GM19239 (cell line): ENCODE measurements at regions not wholly inside any gene's neighbourhood (a gene's known extent, or its start where the extent isn't known, plus 50 kb on each side); places are given as distances from the start of the nearest gene placed in this dataset.
"Not testable (repeated sequence)": the region's sequence is repeated elsewhere in the genome, so short reads cannot be mapped to it uniquely, and the experiment has no call there.

ENCODE experiments used
- DNase-seq: peaks from one replicate; pipeline ENCODE4 v3.0.0; 2011; ENCODE audit warnings: low spot score; ENCODE audit not compliant: insufficient read length
- FAIRE-seq: peaks from 2 replicates; lab custom pipeline; 2011; peaks lifted over from hg19 to GRCh38; lab: Jason Lieb, UNC

- FAIRE-seq, result no peak
- no peak for DNase-seq
Observed at GRCh38 chr1:177443003-177443402, 272.2 kb downstream of the BRINP2 start.

GRCh38 chr1:177442584-177442983 is 271.8 kb downstream of the BRINP2 start:
- DNase-seq (no peak), FAIRE-seq (no peak)

GRCh38 chr1:177441281-177441680 is 270.5 kb downstream of the BRINP2 start:
- FAIRE-seq (no peak), DNase-seq (no peak)

- FAIRE-seq, result no peak
- no peak for DNase-seq
Observed at GRCh38 chr1:177440821-177441220, 270.1 kb downstream of the BRINP2 start.

GRCh38 chr1:177439301-177439700 is 268.5 kb downstream of the BRINP2 start:
- no peak for FAIRE-seq
- DNase-seq, result no peak

- FAIRE-seq, result no peak
Observed at GRCh38 chr1:177435364-177435763, 264.6 kb downstream of the BRINP2 start.

GRCh38 chr1:177432897-177433296 is 262.1 kb downstream of the BRINP2 start:
- DNase-seq, result no peak
- no peak for FAIRE-seq

More at GRCh38 chr1:177435364-177435763, 264.6 kb downstream of the BRINP2 start:
- no peak for DNase-seq

GRCh38 chr1:177431123-177431522 is 260.4 kb downstream of the BRINP2 start:
- FAIRE-seq (no peak), DNase-seq (no peak)

GRCh38 chr1:177429234-177429633 is 258.5 kb downstream of the BRINP2 start:
- DNase-seq, result no peak
- FAIRE-seq, result no peak

GRCh38 chr1:177427811-177428210 is 257.1 kb downstream of the BRINP2 start:
- FAIRE-seq (no peak), DNase-seq (no peak)

- no peak for FAIRE-seq
- DNase-seq, result no peak
Observed at GRCh38 chr1:177426497-177426896, 255.7 kb downstream of the BRINP2 start.

- no peak for DNase-seq
- no peak for FAIRE-seq
Observed at GRCh38 chr1:177425199-177425598, 254.4 kb downstream of the BRINP2 start.

GRCh38 chr1:177424744-177425143 is 254.0 kb downstream of the BRINP2 start:
- no peak for FAIRE-seq

GRCh38 chr1:177423090-177423489 is 252.3 kb downstream of the BRINP2 start:
- DNase-seq (no peak), FAIRE-seq (no peak)

More at GRCh38 chr1:177424744-177425143, 254.0 kb downstream of the BRINP2 start:
- DNase-seq, result no peak

GRCh38 chr1:177413982-177414596 is 243.3 kb downstream of the BRINP2 start:
- DNase-seq, result no peak
- FAIRE-seq, result no peak

GRCh38 chr1:177411381-177411780 is 240.6 kb downstream of the BRINP2 start:
- FAIRE-seq (no peak), DNase-seq (no peak)

- FAIRE-seq (no peak), DNase-seq (no peak)
Observed at GRCh38 chr1:177410179-177410766, 239.5 kb downstream of the BRINP2 start.

- not testable (repeated sequence) for DNase-seq, FAIRE-seq
Observed at GRCh38 chr1:177406323-177406722, 235.6 kb downstream of the BRINP2 start.

GRCh38 chr1:177392336-177392735 is 221.6 kb downstream of the BRINP2 start:
- no peak for FAIRE-seq
- no peak for DNase-seq

- FAIRE-seq (no peak), DNase-seq (no peak)
Observed at GRCh38 chr1:177385760-177386698, 215.3 kb downstream of the BRINP2 start.

GRCh38 chr1:177384461-177384860 is 213.7 kb downstream of the BRINP2 start:
- no peak for FAIRE-seq
- no peak for DNase-seq
